Skin epidermis (tissue), 12 donors: ENCODE measurements at regions not wholly inside any gene's neighbourhood (a gene's known extent, or its start where the extent isn't known, plus 50 kb on each side); places are given as distances from the start of the nearest gene placed in this dataset.

Source experiments
- H3K27ac ChIP-seq, 21 experiments: fragments of 200-600 bp; sonication (generic) in 11 of 21; one replicate each; pipeline ENCODE4 v1.5.0; 2020; ENCODE audit warnings: mild to moderate bottlenecking in 3 of 21, inconsistent platforms in 2 of 21, moderate library complexity in 2 of 21
- H3K4me3 ChIP-seq, 7 experiments: fragments of 200-600 bp; sonication (generic) in 2 of 7; one replicate each; pipeline ENCODE4 v1.5.0; 2020; ENCODE audit warnings: inconsistent platforms in 2 of 7, mild to moderate bottlenecking in 2 of 7, moderate library complexity in 1 of 7

DNA sequence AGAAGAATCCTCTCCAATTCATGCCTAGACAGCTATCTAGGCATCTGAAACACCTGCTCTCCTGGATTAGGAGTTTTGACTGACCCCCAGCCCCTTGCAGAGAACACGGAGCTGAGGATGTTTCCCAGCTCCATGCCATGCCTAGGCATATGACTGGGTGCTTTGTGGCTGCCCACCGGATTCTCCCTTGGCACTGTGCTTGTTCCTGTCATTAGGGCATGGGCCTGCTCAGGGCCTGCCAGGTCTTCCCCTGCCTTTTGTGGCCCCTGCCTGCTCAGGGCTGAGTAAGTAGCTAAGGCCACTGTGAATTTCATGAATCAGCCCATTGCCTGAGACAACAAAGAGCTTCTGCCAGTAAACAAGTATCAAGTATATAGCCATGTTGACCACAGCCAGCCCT is 867.4 kb downstream of the TECRL start:
- H3K4me3 ChIP-seq, result no peak overlapping the region
- no peak overlapping the region for H3K27ac ChIP-seq

DNA sequence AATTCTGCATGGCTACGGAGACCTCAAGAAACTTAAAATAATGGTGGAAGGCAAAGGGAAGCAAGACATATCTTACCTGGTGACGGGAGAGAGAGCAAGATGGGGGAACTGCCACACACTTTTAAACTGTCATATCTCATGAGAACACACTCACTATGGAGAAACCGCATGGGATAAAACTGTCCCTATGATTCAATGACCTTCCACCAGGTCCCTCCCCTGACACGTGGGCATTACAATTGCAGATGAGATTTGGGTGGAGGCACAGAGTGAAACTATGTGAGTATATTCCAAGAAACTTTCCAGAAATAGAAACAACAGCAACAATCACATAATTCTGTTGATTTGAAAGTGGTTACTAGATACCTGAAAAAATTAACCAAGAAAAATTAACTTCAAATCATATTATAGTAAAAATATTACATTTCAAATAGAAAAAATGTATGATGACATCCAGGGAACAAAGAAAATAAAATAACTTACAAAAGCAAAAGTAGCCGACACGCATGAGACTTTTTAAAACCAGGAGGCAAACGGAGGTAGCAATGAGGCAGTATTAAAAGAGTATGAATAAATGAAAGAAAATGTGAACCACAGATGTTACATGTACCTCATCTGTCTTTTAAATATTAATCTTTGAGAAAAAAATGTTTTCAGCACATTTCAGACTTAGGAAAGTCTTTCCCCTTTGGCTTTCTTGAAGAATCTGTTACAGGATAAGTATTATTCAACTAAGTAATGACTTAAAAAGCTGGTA is 879.5 kb downstream of the TECRL start:
- Histone ChIP-seq H3K27ac (no peak overlapping the region), H3K4me3 (no peak overlapping the region)

DNA sequence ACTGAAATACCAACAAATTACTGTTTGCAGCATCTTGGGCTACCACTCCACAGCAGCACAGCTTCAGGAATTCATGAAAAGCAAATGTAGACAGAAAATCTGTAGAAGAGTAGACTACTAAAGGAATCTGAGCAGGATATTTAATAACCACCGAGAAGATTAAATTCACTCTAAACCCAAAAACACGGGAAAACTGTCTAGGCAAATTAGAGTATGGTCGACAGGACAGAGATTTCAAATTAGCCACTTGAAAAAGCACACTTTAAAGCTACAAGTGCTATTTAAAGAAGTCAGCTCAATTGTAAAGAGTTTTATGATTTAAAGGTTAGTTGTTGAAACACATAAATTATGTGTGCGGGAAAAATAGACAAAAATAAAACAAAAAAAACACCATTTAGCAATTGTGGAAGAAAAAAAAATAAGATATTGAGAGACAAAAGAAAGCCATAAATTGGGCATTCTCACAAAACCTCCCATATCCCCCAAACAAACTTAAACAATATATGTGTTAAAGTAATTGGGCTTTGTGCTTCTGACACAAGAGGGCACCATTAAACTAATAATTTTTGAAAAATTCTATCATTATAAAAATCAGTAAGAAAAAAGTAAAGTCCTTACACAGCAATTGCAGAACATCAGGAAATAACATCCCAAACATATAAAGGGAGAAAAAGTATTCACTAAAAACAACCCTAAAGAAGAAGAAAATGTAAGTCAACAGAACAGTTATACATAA is 880.8 kb downstream of the TECRL start:
- Histone ChIP-seq H3K4me3 (no peak overlapping the region), H3K27ac (no peak overlapping the region)

DNA sequence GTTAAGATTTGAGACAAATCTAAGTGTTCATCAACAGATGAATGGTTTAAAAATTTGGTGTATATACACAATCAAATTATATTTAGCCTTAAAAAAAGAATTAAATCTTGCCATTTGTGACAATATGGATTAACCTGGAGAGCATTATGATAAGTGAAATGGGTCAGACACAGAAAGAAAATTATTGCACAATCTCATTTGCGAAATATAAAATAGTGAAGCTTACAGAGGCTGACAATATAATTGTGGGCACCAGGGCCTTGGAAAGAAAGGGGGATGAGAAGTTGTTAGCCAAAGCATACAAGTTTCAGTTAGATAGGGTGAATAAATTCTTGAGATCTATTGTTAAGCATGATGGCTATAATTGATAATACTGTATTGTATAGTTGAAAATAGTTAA is 883.0 kb downstream of the TECRL start:
- Histone ChIP-seq H3K27ac (no peak overlapping the region), H3K4me3 (no peak overlapping the region)

DNA sequence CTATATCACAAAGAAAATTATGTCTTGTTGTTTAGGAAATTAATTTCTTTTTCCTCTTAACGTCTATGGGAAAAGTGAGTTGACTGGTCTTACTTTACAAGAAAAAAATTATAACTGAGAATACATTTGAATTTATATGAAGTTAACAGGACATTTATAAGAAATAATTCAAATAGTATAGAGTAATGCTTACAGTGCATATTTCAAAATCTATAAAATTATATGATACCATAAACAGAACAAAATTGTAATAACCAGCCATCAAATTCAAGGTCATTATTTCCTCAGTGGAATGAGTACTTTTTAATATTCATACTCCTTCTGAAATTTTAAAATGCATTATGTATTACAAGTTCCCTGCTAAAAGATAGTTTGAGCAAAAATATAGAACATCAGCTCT is 884.5 kb downstream of the TECRL start:
- H3K27ac ChIP-seq, result no peak overlapping the region
- no peak overlapping the region for H3K4me3 ChIP-seq

DNA sequence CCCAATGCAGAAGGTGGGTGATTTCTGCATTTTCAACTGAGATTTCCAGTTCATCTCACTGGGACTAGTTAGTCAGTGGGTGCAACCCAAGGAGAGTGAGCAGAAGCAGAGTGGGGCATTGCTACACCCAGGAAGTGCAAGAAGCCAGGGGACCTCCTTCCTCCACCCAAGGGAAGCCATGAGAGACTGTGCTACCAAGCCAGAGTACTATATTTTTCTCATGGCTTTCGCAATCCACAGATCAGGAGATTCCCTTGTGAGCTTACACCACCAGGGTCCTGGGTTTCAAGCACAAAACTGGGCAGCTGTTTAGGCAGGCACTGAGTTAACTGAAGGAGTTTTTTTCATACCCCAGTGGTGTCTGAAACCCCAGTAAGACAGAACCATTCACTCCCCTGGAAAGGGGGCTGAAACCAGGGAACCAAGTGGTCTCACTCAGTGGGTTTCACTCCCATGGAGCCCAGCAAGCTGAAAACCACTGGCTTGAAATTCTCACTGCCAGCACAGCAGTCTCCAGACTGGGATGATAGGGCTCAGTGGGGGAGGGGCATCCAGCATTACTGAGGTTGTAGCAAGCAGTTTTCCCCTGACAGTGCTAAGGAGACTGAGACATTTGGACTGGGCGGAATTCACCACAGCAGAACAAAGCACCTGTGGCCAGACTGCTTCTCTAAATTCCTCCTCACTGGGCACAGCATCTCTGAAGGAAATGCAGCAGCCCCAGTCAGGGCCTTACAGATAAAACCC is 903.4 kb downstream of the TECRL start:
- H3K27ac ChIP-seq, result no peak overlapping the region

DNA sequence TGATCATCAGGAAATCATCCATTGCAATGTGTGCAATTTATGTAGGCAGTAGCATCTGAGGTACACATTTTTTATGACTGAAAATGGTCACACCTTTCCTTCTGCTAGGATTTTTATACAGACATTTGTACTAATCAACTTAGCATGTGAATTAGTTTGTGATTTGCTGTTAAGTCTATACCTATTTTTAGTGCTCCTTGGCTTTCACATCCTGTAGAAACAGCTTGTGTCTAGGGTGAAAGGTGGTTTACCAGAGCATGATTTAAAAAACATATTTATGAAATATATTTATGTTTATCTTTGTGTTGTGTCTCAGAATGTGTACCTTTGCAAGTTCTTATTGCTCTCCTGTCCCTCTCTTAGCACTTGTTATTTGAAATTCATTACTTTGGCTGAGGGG is 916.0 kb downstream of the TECRL start:
- Histone ChIP-seq H3K27ac (no peak overlapping the region), H3K4me3 (no peak overlapping the region)

More for the DNA sequence above, 903.4 kb downstream of the TECRL start:
- no peak overlapping the region for H3K4me3 ChIP-seq

DNA sequence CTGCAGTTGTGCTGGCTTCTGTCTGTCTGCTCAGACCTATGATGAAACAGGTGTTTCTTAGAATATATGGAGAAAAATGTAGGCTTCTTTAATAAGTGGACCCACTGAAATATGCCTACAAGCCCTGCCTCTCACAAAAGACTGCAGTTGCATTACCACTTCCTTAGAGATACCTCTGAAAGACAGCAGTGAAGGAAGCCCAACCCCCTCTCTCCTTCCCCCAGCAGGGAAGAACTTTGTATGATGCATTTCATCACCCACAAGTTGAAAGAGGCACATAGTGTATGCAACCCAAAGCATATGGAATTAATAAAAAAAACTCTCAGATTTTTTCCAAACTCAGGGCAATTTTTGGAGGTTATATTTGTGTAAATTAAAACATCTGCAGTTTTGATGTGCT is 916.7 kb downstream of the TECRL start:
- H3K27ac ChIP-seq, result no peak overlapping the region
- H3K4me3 ChIP-seq, result no peak overlapping the region

DNA sequence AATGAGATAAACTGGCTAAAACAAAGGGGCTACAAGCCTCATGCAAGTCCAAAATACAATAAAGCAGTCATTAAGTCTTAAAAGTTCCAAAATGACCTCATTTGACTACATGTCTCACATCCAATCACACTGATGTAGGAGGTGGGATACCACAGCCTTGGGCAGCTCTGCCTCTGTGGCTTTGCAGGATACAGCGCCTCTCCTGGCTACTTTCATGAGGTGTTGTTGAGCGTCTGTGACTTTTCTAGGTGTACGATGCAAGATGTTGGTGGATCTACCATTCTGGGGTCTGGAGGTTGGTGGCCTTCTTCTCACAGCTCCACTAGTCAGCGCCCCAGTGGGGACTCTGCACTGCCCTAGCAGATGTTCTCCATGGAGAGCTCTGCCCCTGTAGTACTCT is 944.9 kb downstream of the TECRL start:
- no peak overlapping the region for H3K4me3 ChIP-seq

DNA sequence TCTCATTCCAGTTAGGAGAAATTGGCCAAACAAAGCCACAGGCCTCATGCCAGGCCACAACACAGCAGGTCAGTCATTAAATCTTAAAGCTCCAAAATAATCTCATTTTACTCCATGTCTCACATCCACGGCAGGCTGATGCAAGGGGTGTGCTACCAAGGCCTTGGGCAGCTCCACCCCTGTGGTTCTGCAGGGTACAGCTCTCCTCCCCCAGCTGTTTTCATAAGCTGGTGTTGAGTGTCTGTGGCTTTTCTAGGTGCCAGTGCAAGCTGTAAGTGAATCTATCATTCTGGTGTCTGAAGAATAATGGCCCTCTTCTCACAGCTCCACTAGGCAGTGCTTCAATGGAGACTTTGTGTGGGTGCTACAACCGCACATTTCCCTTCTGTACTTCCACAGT is 949.2 kb downstream of the TECRL start:
- Histone ChIP-seq H3K27ac (no peak overlapping the region), H3K4me3 (no peak overlapping the region)

More for the DNA sequence above, 944.9 kb downstream of the TECRL start:
- H3K27ac ChIP-seq, result no peak overlapping the region

DNA sequence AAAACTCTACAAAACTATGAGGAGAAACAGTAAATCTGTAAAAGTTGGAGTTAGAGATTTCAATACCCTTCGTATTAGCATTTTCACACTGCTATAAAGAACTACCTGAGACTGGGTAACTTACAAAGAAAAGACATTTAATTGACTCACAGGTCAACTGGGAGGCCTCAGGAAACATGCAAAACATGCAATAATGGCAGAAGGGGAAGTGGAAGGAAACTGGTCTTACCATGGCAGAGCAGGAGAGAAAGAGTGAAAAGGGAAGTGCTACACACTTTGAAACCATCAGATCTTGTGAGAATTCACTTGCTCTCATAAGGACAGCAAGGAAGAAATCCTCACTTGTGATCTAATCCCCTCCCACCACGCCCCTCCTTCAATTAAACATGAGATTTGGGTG is 949.9 kb downstream of the TECRL start:
- Histone ChIP-seq H3K4me3 (no peak overlapping the region), H3K27ac (no peak overlapping the region)

DNA sequence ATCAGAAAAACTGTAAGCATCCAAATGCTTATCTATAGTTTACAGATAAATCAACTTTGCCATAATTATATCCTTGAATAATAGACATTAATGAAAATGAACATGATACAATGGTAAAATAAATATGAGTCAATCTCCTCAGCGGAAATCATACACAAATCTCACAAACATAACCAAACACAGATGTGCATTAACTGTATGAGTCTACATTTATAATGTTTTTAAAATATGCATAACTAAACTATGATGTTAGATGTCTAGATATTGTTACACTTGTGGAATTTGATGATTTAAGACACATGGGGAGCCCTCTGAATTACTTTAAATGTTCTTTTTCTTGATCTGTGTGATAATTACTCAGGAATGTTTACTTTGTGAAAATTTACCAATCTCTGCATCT is 951.2 kb downstream of the TECRL start:
- Histone ChIP-seq H3K27ac (no peak overlapping the region), H3K4me3 (no peak overlapping the region)

DNA sequence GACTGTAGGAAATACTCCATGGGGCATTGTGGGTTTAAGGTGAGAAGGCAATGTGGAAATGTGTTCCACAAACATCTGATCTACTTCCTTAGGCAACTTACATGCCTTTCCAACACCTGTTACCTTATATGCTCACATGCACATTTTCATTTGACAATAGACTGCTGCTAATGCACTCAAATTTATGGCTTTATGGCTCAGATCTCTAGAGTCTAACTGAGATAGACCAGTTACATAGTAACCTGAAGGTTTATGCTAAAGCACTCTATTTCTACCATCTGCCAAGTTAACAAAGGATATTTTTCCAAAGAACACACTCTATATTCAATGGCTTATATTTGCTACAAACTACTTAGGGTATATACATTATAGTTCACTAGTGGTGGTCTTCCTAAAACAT is 969.0 kb downstream of the TECRL start:
- no peak overlapping the region for H3K27ac ChIP-seq
- H3K4me3 ChIP-seq, result no peak overlapping the region

DNA sequence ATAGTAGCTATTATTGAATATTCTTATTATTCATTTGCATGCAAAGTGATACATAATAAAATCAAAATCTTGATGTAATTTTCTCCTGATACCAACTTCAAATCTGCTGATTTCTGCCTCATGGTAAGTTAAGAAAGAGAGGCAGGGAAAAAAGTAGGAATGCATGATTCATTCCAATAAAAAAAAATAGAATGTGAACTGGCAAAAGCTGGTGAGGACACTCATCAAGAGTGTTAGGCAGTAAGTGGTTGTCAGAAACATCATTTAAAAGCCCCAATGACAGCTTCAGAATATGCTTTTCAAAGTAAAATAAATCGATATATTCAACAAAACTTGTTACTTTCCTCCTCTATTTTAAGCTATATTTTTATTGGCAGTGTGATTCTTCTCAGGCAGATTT is 979.1 kb downstream of the TECRL start:
- no peak overlapping the region for H3K4me3 ChIP-seq

DNA sequence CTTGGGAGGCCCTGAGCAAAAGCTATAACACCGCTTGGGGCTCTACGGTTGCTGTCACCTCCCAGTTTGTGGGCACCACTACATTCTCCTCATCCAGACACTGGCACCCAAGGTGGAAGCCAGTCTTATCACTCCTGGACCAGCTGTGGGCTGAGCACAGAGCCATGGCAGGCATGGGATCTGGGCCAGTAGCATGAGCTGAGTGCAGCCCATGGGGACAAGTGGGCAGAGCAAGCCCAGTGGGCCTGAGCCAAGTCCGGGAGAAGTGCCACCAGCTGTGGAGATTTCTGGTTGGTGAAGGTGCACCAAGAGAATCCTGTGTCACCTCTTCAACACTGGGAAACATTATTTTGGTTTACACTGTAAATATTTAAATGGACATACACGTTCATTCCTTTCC is 1013.0 kb downstream of the TECRL start:
- Histone ChIP-seq H3K27ac (no peak overlapping the region), H3K4me3 (no peak overlapping the region)

More for the DNA sequence above, 979.1 kb downstream of the TECRL start:
- no peak overlapping the region for H3K27ac ChIP-seq

DNA sequence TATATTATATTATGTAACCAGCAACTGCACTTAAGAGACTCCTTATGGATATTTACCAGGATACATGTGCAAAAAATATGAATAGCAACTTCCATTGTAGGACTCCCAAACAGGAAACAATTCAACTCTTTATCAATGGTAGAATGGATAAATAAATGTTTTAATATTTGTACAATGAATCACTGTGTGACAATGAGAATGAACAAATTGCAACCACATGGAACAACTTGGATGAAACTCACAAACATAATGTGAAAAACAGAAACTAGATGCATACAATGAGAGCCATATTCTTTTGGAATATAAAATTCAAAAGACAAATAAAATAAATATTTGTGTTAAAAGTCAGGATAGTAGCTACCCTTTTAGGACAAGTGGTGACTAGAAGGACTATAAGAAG is 1015.7 kb downstream of the TECRL start:
- Histone ChIP-seq H3K4me3 (no peak overlapping the region), H3K27ac (no peak overlapping the region)

DNA sequence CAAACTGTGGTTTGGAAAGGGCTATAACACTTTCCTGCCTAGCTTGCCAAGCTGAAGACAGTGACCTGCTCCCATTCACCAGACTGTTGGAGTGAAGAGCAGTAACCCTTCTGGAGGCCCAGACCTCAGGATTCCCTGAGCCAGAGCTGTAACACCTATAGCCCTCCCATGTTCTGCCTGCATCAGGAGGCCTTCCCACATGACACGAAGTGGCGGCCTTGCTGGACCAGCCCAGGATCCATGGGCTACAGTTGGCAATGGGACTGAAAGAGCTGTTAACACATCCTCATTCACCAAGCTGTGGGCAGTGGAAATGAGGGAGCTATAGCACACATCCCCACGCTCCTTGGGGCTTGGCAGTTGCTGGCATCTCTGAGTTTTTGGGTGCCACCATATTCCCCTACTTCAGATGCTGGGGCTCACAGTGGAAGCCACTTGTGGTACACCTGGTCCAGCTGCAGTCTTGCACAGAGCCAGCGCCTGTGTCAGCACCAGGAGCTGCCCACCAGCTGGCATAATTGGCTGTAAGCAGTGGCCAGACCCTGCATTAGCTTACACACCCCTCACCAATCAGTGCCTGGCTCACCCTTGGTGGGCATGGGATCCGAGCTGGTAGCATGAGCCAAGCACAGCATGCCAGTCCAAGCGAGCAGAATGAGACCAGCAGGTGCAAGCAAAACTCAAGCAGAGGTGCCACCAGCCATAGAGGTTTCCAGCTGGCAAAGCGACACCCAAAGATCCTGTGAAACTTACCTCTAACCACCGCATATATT is 1029.3 kb downstream of the TECRL start:
- no peak overlapping the region for H3K4me3 ChIP-seq
- H3K27ac ChIP-seq, result no peak overlapping the region

DNA sequence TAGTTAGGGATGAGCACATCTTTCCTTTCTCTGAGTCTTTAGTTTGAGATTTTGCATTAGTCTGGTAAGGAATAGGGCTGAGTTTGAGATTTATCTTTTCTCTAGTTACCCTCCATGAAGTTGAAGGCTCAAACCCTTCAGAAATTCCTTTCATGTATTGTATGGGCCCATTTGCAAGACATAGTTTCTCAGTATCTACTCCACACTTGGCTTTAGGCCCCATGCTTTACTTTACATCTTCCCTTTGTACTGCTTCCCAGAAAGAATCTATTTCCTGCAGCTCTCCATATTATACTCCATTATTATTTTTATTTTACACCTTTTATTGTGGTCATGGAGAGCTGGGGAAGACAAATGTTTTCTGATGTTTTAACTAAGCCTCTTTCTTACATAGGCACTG is 1038.2 kb downstream of the TECRL start:
- Histone ChIP-seq H3K4me3 (no peak overlapping the region), H3K27ac (no peak overlapping the region)

DNA sequence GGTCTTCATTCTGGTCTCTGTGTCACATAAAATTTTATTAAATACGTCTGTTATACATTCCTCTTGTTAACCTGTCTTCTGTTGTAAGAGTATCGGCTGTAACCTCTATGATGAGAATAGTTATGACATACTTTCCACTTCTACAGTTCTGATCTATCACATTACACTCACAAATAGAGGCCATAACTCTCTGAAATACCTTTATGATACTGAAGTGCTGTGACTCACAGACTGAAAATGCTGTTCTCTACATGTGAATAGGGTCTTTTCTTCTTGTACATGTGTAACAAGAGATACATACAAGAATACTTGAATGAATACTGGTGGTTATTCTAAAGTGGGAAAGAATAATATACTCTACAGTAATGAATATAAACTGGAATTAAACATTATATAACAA is 1047.6 kb downstream of the TECRL start:
- H3K27ac ChIP-seq, result no peak overlapping the region
- no peak overlapping the region for H3K4me3 ChIP-seq

DNA sequence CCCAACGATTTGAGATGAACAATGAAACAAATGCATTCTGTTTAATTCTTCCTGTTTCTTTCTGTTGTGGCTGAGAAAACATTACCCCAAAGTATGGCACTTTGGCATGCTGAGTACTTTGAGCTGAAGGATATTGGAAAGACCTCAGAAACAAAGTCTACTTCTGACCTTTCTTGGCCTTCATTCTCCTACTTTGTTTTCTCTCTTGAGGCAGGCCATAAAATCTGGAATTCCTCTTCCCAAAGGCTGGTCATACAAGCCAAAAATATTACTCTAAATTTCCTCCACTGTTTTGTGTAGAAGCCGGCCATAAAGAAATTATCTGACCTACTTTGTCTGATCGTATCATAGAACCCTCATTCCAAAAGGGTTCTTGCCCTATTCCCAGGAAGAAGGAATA is 1048.2 kb downstream of the TECRL start:
- no peak overlapping the region for H3K4me3 ChIP-seq
- H3K27ac ChIP-seq, result no peak overlapping the region
